ENCODE measurements at regions not wholly inside any gene's neighbourhood (a gene's known extent, or its start where the extent isn't known, plus 50 kb on each side); places are given as distances from the start of the nearest gene placed in this dataset.

- H3K36me3 ChIP-seq (ENCODE audit: control insufficient read depth, insufficient read depth, low read length) = no peaks in the 10 kb centered on the region
- H3K4me3 ChIP-seq (ENCODE audit: low read depth, low read length) = no peak overlapping the region
- DNase-seq (ENCODE audit: low read depth) = no peak
- CTCF ChIA-PET = interaction anchor here (0.6 kb wide), 1 partner anchor 98 kb away, joined by 3 read pairs; no protein-coding TSS in a partner anchor
- POLR2A ChIA-PET = no interaction called here
- no peaks in the 10 kb centered on the region for H3K27me3 ChIP-seq (ENCODE audit: control insufficient read depth, insufficient read depth, low read length)
- no peak for TF ChIP-seq CTCF (IDR thresholded peaks at IDR 0.05; ENCODE audit: insufficient read depth, low read depth, low read length)
These were observed 1103.6 kb downstream of the CDH8 start for GRCh38 chr16:60932600-60932999.

- ChIA-PET POLR2A (no interaction called here), CTCF (interaction anchor here (0.8 kb wide), 1 partner anchor 12 kb away, joined by 3 read pairs; no protein-coding TSS in a partner anchor)
- no peak for DNase-seq (ENCODE audit: low read depth)
- no peak for TF ChIP-seq CTCF (IDR thresholded peaks at IDR 0.05; ENCODE audit: insufficient read depth, low read depth, low read length)
- Histone ChIP-seq H3K27me3 (ENCODE audit: control insufficient read depth, insufficient read depth, low read length) (no peaks in the 10 kb centered on the region), H3K4me3 (ENCODE audit: low read depth, low read length) (no peak overlapping the region), H3K36me3 (ENCODE audit: control insufficient read depth, insufficient read depth, low read length) (no peaks in the 10 kb centered on the region)
These were observed 1105.9 kb downstream of the CDH8 start for GRCh38 chr16:60930291-60930690.

- no peaks in the 10 kb centered on the region for H3K36me3 ChIP-seq (ENCODE audit: control insufficient read depth, insufficient read depth, low read length)
- no peak overlapping the region for H3K4me3 ChIP-seq (ENCODE audit: low read depth, low read length)
- ChIA-PET CTCF (no interaction called here), POLR2A (no interaction called here)
- no peaks in the 10 kb centered on the region for H3K27me3 ChIP-seq (ENCODE audit: control insufficient read depth, insufficient read depth, low read length)
- no peak for DNase-seq (ENCODE audit: low read depth)
- TF ChIP-seq CTCF (IDR thresholded peaks at IDR 0.05; ENCODE audit: insufficient read depth, low read depth, low read length) = no peak
These were observed 1113.3 kb downstream of the CDH8 start for GRCh38 chr16:60922920-60923319.

GRCh38 chr16:60914334-60914733 lies 1121.9 kb downstream of the CDH8 start:
- no peak overlapping the region for H3K4me3 ChIP-seq (ENCODE audit: low read depth, low read length)
- ChIA-PET POLR2A (no interaction called here), CTCF (no interaction called here)
- H3K36me3 ChIP-seq (ENCODE audit: control insufficient read depth, insufficient read depth, low read length) = no peaks in the 10 kb centered on the region
- TF ChIP-seq CTCF (IDR thresholded peaks at IDR 0.05; ENCODE audit: insufficient read depth, low read depth, low read length) = no peak
- no peaks in the 10 kb centered on the region for H3K27me3 ChIP-seq (ENCODE audit: control insufficient read depth, insufficient read depth, low read length)
- no peak for DNase-seq (ENCODE audit: low read depth)

- Histone ChIP-seq H3K4me3 (ENCODE audit: low read depth, low read length) (no peak overlapping the region), H3K27me3 (ENCODE audit: control insufficient read depth, insufficient read depth, low read length) (no peaks in the 10 kb centered on the region), H3K36me3 (ENCODE audit: control insufficient read depth, insufficient read depth, low read length) (no peaks in the 10 kb centered on the region)
- ChIA-PET CTCF (no interaction called here), POLR2A (no interaction called here)
- TF ChIP-seq CTCF (IDR thresholded peaks at IDR 0.05; ENCODE audit: insufficient read depth, low read depth, low read length) = no peak
- DNase-seq (ENCODE audit: low read depth) = no peak
These were observed 1128.6 kb downstream of the CDH8 start for GRCh38 chr16:60907645-60908044.

Data from BJ (cell line).